OCI-LY3 (cell line): ENCODE measurements at regions not wholly inside any gene's neighbourhood (a gene's known extent, or its start where the extent isn't known, plus 50 kb on each side); places are given as distances from the start of the nearest gene placed in this dataset.

Experiments
- H2AFZ ChIP-seq: fragments of 200-600, 300-600 bp; shearing (Covaris generic); 2 replicates; pipeline ENCODE4 v1.6.0; 2014; ENCODE audit warnings: antibody characterized with exemption, low read depth, low read length
- H3K27ac ChIP-seq: fragments of 200-600, 300-600 bp; sonication (generic); 2 replicates; pipeline ENCODE4 v1.5.1; 2014; ENCODE audit warnings: mild to moderate bottlenecking, low read length, moderate library complexity, mixed read lengths
- H3K27me3 ChIP-seq: fragments of 200-600, 300-600 bp; sonication (generic); 2 replicates; pipeline ENCODE4 v1.6.1; 2014; ENCODE audit warnings: low read depth, low read length, mixed read lengths
- H3K36me3 ChIP-seq: fragments of 200-600, 300-600 bp; sonication (generic); replicated peaks from 2 replicates; pipeline ENCODE3; 2014; ENCODE audit warnings: low read depth, low read length, mixed read lengths
- H3K4me1 ChIP-seq: fragments of 300-600, 200-600 bp; sonication (generic); 2 replicates; pipeline ENCODE4 v1.6.1; 2014; ENCODE audit warnings: low read length, mixed read lengths
- H3K4me2 ChIP-seq: fragments of 200-600, 300-600 bp; sonication (generic); 2 replicates; pipeline ENCODE4 v1.6.1; 2014; ENCODE audit warnings: low read length, mixed read lengths
- H3K4me3 ChIP-seq: fragments of 300-600, 200-600 bp; sonication (generic); 2 replicates; pipeline ENCODE4 v1.5.1; 2014; ENCODE audit warnings: antibody characterized with exemption, mild to moderate bottlenecking, low read length, moderate library complexity
- H3K79me2 ChIP-seq: fragments of 300-600, 200-600 bp; shearing (Covaris generic); 2 replicates; pipeline ENCODE4 v1.6.1; 2014; ENCODE audit warnings: mild to moderate bottlenecking, low read length, mixed read lengths
- H3K9ac ChIP-seq: fragments of 300-600, 200-600 bp; shearing (Covaris generic); 2 replicates; pipeline ENCODE4 v1.6.0; 2014; ENCODE audit warnings: mild to moderate bottlenecking, low read length, moderate library complexity
- H3K9me3 ChIP-seq: fragments of 200-600, 300-600 bp; shearing (Covaris generic); 2 replicates; pipeline ENCODE4 v1.6.1; 2014; ENCODE audit warnings: low read length, mixed read lengths; ENCODE audit not compliant: insufficient read depth
- H4K20me1 ChIP-seq: fragments of 200-600, 300-600 bp; sonication (generic); 2 replicates; pipeline ENCODE4 v1.6.1; 2016; ENCODE audit warnings: low read length, mixed read lengths; ENCODE audit not compliant: insufficient read depth
- CTCF ChIP-seq: fragments of 200-600, 300-600 bp; sonication (generic); IDR thresholded peaks from 2 replicates; pipeline ENCODE4 v1.5.1; 2014; ENCODE audit warnings: antibody characterized with exemption, low read length, low read depth
- EZH2phosphoT487 ChIP-seq: fragments of 200-600 bp; shearing (Covaris generic); IDR thresholded peaks from 2 replicates; pipeline ENCODE4 v1.6.1; 2018; ENCODE audit warnings: antibody characterized with exemption, mixed run types, low read depth

DNA sequence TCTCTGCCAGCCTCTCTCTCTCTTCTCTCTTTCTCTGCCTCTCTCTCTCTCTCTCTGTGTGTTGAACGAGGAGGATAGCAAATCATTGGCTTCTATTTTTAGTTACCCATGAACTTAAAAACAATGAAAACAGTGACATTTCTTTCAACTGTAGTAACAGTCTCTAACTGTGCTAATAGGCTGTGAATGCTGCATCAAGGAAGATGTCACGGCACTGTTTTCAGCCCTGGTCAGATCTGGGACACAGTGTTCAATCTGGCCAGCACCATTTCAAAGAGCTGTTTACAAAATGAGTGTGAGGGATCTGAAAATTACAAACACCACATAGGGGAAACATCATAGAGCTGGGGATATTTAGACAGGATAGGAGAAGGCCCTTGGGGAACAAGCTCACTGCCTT lies 717.0 kb downstream of the FGF9 start:
- H3K79me2 ChIP-seq = no peaks in the 10 kb centered on the region
- H3K4me2 ChIP-seq = no peak overlapping the region
- H3K9me3 ChIP-seq = 0 out of 2 replicates have a peak, but pooled peaks cover 5% of the 10 kb centered on the region
- no peaks in the 10 kb centered on the region for H3K4me1 ChIP-seq
- H3K27me3 ChIP-seq = no peaks in the 10 kb centered on the region
- H3K36me3 ChIP-seq = no peaks in the 10 kb centered on the region
- H3K9ac ChIP-seq = no peak overlapping the region
- H3K4me3 ChIP-seq = no peak overlapping the region
- TF ChIP-seq CTCF = no peak
- no peak for TF ChIP-seq EZH2phosphoT487
- no peak overlapping the region for H3K27ac ChIP-seq
- no peaks in the 10 kb centered on the region for H4K20me1 ChIP-seq
- no peak overlapping the region for H2AFZ ChIP-seq

- H3K4me3 ChIP-seq = no peak overlapping the region
- no peaks in the 10 kb centered on the region for H3K27me3 ChIP-seq
Measured at GRCh38 chr13:22399801-22400420, 729.0 kb downstream of the FGF9 start.

DNA sequence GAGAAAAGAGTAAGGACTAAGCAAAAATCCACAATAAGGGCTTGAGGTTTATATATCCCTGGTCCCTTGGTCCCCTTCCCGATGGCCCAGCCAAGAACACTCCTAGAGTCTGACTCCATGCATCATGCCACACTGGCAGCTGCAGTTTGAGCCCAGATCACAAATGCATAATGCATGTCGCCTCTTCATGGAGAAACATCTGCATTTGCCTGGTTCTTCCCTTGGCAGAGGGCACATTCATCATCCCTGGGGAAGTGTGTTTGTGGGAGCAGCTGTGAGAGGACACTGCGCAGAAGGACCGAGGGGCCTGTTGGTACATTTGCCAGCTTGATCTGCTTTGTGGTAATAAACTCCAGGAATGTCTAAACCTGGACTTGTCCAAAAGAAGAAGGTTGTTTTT lies 731.8 kb downstream of the FGF9 start:
- Histone ChIP-seq H3K27me3 (no peaks in the 10 kb centered on the region), H3K79me2 (no peaks in the 10 kb centered on the region), H3K36me3 (no peaks in the 10 kb centered on the region), H3K9me3 (no peaks in the 10 kb centered on the region), H3K4me1 (no peaks in the 10 kb centered on the region), H3K4me2 (no peak overlapping the region), H3K27ac (no peak overlapping the region), H4K20me1 (no peaks in the 10 kb centered on the region), H3K4me3 (no peak overlapping the region), H3K9ac (no peak overlapping the region), H2AFZ (no peak overlapping the region)
- TF ChIP-seq EZH2phosphoT487 (no peak), CTCF (no peak)

More at GRCh38 chr13:22399801-22400420, 729.0 kb downstream of the FGF9 start:
- Histone ChIP-seq H2AFZ (no peak overlapping the region), H3K4me2 (no peak overlapping the region), H3K79me2 (no peaks in the 10 kb centered on the region), H3K36me3 (no peaks in the 10 kb centered on the region), H3K9me3 (no peaks in the 10 kb centered on the region), H4K20me1 (no peaks in the 10 kb centered on the region), H3K4me1 (no peaks in the 10 kb centered on the region), H3K27ac (no peak overlapping the region), H3K9ac (no peak overlapping the region)
- TF ChIP-seq CTCF = no peak
- TF ChIP-seq EZH2phosphoT487 = no peak

DNA sequence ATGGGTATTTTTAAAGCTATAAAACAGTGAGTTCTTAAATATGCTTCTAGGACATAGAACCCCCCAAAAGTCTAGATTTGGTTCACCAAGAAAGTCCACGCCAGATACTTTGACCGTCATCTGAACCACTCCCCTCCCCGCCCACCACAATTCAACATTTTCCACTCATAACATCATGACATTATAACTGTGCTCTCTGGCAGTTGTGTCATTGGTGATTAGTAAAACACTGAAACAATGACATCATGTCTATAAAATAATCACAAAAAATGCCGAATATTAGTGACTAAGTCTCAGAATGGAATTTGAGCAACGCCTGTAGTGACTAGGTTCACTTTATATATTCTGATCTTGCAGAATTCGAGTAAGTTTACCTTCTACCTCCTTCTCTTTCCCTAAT lies 732.3 kb downstream of the FGF9 start:
- no peaks in the 10 kb centered on the region for H3K36me3 ChIP-seq
- no peaks in the 10 kb centered on the region for H3K27me3 ChIP-seq
- no peaks in the 10 kb centered on the region for H3K9me3 ChIP-seq
- H3K9ac ChIP-seq = no peak overlapping the region
- H3K79me2 ChIP-seq = no peaks in the 10 kb centered on the region
- TF ChIP-seq EZH2phosphoT487 (no peak), CTCF (no peak)
- no peak overlapping the region for H2AFZ ChIP-seq
- H3K4me2 ChIP-seq = no peak overlapping the region
- no peaks in the 10 kb centered on the region for H4K20me1 ChIP-seq
- H3K27ac ChIP-seq = no peak overlapping the region
- no peaks in the 10 kb centered on the region for H3K4me1 ChIP-seq
- no peak overlapping the region for H3K4me3 ChIP-seq
